ENCODE measurements at regions not wholly inside any gene's neighbourhood (a gene's known extent, or its start where the extent isn't known, plus 50 kb on each side); places are given as distances from the start of the nearest gene placed in this dataset.

- TF ChIP-seq CTCF (IDR thresholded peaks at IDR 0.05) (no peak), ZFX (IDR thresholded peaks at IDR 0.05; ENCODE audit: borderline replicate concordance) (no peak)
These were observed 336.3 kb upstream of the CDH7 start for GRCh38 chr18:65414501-65414900.

Data from 22Rv1 (cell line).